ENCODE measurements at regions not wholly inside any gene's neighbourhood (a gene's known extent, or its start where the extent isn't known, plus 50 kb on each side); places are given as distances from the start of the nearest gene placed in this dataset.
A peak's percentile ranks its signal among the peaks of the same experiment; 100 is the strongest.

- TF ChIP-seq, protein P1, sequence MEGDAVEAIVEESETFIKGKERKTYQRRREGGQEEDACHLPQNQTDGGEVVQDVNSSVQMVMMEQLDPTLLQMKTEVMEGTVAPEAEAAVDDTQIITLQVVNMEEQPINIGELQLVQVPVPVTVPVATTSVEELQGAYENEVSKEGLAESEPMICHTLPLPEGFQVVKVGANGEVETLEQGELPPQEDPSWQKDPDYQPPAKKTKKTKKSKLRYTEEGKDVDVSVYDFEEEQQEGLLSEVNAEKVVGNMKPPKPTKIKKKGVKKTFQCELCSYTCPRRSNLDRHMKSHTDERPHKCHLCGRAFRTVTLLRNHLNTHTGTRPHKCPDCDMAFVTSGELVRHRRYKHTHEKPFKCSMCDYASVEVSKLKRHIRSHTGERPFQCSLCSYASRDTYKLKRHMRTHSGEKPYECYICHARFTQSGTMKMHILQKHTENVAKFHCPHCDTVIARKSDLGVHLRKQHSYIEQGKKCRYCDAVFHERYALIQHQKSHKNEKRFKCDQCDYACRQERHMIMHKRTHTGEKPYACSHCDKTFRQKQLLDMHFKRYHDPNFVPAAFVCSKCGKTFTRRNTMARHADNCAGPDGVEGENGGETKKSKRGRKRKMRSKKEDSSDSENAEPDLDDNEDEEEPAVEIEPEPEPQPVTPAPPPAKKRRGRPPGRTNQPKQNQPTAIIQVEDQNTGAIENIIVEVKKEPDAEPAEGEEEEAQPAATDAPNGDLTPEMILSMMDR (conservative IDR thresholded peaks at IDR 0.05; ENCODE audit: control insufficient read depth, insufficient read depth, low read depth, low read length) = no peak
- DNase-seq (ENCODE audit: low read depth) = peak; percentile 84
- no peak overlapping the region for H3K4me3 ChIP-seq (ENCODE audit: control insufficient read depth, low read depth, low read length)
Measured at GRCh38 chr2:180644709-180645108, 335.7 kb upstream of the UBE2E3 start.

DNA sequence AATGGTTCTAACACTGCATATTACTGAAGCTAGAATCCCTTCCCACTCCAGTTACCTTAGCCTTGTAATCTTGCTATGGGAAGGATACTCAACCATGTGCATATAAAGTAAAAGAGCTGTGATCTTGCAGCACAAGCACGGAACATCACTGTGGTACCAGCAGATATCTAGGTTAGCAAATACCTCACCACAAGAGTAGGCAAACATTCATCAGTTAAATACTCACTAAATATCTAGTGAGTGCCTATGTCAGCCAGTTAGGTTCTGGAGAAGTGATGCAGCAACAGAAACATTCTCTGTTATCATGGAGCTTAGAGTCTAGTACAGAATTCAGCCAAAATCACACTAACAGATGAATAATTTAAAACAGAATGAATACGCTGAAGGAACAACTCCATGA, 349.6 kb upstream of the UBE2E3 start:
- H3K4me3 ChIP-seq (ENCODE audit: control insufficient read depth, low read depth, low read length) = no peak overlapping the region
- TF ChIP-seq, protein P1 (conservative IDR thresholded peaks at IDR 0.05; ENCODE audit: control insufficient read depth, insufficient read depth, low read depth, low read length) = no peak
- no peak for DNase-seq (ENCODE audit: low read depth)

DNA sequence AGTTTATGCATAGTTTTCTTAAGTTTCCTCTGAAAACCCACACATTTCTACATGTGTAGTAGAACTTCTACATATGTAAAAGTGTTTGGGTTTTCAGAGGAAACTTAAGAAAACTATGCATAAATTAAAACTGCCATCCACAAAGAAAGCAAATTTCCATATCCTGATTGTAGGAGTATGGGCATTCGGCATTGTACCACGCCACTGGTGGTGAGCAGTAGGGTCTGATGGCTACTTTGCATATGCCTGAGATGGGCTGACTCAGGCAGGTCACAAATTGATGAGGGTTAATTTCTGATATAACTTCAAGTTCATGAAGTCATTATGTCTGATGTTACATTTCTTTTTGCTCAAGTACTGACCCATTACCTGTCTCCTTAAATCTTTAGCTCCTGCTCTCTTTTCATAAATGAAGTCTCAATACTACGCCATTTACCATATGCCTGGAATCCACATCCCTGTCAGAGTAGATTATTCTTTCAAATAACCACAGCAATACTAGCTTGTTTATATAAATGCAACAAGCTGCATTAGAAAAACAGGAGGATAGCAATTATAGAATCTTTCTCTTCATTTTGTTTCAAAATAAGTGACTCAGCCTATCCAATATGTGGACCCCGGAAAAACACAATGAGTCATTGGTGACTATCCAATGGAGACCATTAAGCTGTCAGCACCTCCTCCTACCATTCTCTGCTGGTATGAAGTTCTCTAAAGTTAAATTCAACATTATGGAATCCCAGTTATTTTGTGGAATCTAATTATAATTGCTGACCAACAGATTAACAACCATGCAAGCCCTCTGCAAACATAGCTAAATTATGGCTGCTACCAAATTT, 355.2 kb upstream of the UBE2E3 start:
- DNase-seq (ENCODE audit: low read depth) = peak; percentile 98
- no peak overlapping the region for H3K4me3 ChIP-seq (ENCODE audit: control insufficient read depth, low read depth, low read length)
- TF ChIP-seq, protein P1 (conservative IDR thresholded peaks at IDR 0.05; ENCODE audit: control insufficient read depth, insufficient read depth, low read depth, low read length) = no peak

- DNase-seq (ENCODE audit: low read depth) = peak; percentile 90
- TF ChIP-seq, protein P1 (conservative IDR thresholded peaks at IDR 0.05; ENCODE audit: control insufficient read depth, insufficient read depth, low read depth, low read length) = no peak
- H3K4me3 ChIP-seq (ENCODE audit: control insufficient read depth, low read depth, low read length) = no peak overlapping the region
Measured at GRCh38 chr2:180621941-180622918, 358.2 kb upstream of the UBE2E3 start.

DNA sequence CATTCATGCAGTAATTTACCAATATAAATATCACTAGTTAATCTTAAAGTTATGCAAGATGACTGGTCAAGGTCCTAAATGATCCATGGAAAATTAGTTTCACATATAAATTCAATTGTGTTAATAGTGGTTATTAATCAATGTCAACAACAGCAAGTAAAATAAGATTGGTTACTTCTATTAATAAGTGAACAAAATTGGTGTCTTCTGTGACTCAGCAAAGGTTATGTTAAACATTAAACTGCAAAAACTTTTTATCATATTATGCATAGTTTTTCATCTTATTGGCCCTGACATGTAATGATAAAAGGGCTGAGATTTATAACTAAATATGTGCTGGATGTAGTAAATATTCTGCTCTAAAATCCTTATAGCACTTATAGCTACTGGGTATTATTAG, 359.0 kb upstream of the UBE2E3 start:
- no peak for DNase-seq (ENCODE audit: low read depth)
- H3K4me3 ChIP-seq (ENCODE audit: control insufficient read depth, low read depth, low read length) = no peak overlapping the region
- TF ChIP-seq, protein P1 (conservative IDR thresholded peaks at IDR 0.05; ENCODE audit: control insufficient read depth, insufficient read depth, low read depth, low read length) = no peak

GRCh38 chr2:180618570-180618969, 361.8 kb upstream of the UBE2E3 start:
- TF ChIP-seq, protein P1 (conservative IDR thresholded peaks at IDR 0.05; ENCODE audit: control insufficient read depth, insufficient read depth, low read depth, low read length) = no peak
- peak; percentile 36 for DNase-seq (ENCODE audit: low read depth)
- no peak overlapping the region for H3K4me3 ChIP-seq (ENCODE audit: control insufficient read depth, low read depth, low read length)
